A673 (cell line): ENCODE measurements at regions not wholly inside any gene's neighbourhood (a gene's known extent, or its start where the extent isn't known, plus 50 kb on each side); places are given as distances from the start of the nearest gene placed in this dataset.

ENCODE experiments used
- BruUV-seq: library from RNA; stranded (reverse); fragments of 400-500 nt; replicated peaks from 2 replicates; lab custom pipeline; 2021; lab: Mats Ljungman, UMichigan
- CTCF ChIA-PET: fragments of 300-600 bp; sonication (Branson Sonifier 250); formaldehyde crosslinking; loops from one replicate; lab custom pipeline; 2022; ENCODE audit warnings: antibody characterized with exemption; lab: Charles Lee
- POLR2A ChIA-PET: fragments of 300-600 bp; sonication (Branson Sonifier 250); formaldehyde crosslinking; loops from one replicate; lab custom pipeline; 2022; ENCODE audit warnings: antibody characterized with exemption; ENCODE audit not compliant: low non-redundant PET; lab: Charles Lee
- DNase-seq: peaks from one replicate; pipeline ENCODE4 v3.0.0-alpha.2; 2015; ENCODE audit warnings: low spot score
- H3K27ac ChIP-seq: fragments of 200-600 bp; sonication (generic); 2 replicates; pipeline ENCODE4 v1.5.1; 2016; ENCODE audit warnings: mixed run types, low read depth, mild to moderate bottlenecking, mixed read lengths, antibody characterized with exemption, low read length; ENCODE audit not compliant: poor library complexity, severe bottlenecking
- H3K27me3 ChIP-seq: fragments of 200-600 bp; sonication (generic); replicated peaks from 2 replicates; pipeline ENCODE4 v1.6.1; 2017; ENCODE audit warnings: mixed run types, low read depth, mild to moderate bottlenecking, mixed read lengths, antibody characterized with exemption, low read length; ENCODE audit not compliant: insufficient read depth, poor library complexity
- H3K36me3 ChIP-seq: fragments of 200-600 bp; sonication (generic); 2 replicates; pipeline ENCODE4 v1.6.1; 2016; ENCODE audit warnings: mixed run types, mild to moderate bottlenecking, mixed read lengths, antibody characterized with exemption, low read length; ENCODE audit not compliant: insufficient read depth, poor library complexity, severe bottlenecking
- H3K4me1 ChIP-seq: fragments of 200-600 bp; sonication (generic); 2 replicates; pipeline ENCODE4 v1.6.1; 2017; ENCODE audit warnings: mixed run types, mild to moderate bottlenecking, mixed read lengths, antibody characterized with exemption, low read length; ENCODE audit not compliant: insufficient read depth, poor library complexity, severe bottlenecking
- H3K4me3 ChIP-seq: fragments of 200-600 bp; sonication (generic); 2 replicates; pipeline ENCODE4 v1.5.1; 2016; ENCODE audit warnings: low read depth, mixed run types, mild to moderate bottlenecking, mixed read lengths, low read length; ENCODE audit not compliant: poor library complexity, severe bottlenecking
- H3K9me3 ChIP-seq: fragments of 200-600 bp; sonication (generic); 2 replicates; pipeline ENCODE4 v1.6.1; 2016; ENCODE audit warnings: mixed run types, low read depth, mild to moderate bottlenecking, mixed read lengths, antibody characterized with exemption, low read length; ENCODE audit not compliant: poor library complexity, severe bottlenecking
- EZH2 ChIP-seq: fragments of 200-600 bp; sonication (generic); IDR thresholded peaks from 2 replicates; pipeline ENCODE4 v1.6.1; 2017; ENCODE audit warnings: borderline replicate concordance, low read depth, mild to moderate bottlenecking, mixed read lengths, antibody characterized with exemption, low read length; ENCODE audit not compliant: poor library complexity, severe bottlenecking
- intact Hi-C: fragments of 100-400 bp; cut with micrococcal nuclease; formaldehyde crosslinking; loops from one replicate; pipeline ENCODE4 v1.10.0; 2022; ENCODE audit not compliant: unreplicated experiment
- TF ChIP-seq, protein P1 (sequence below): fragments of 300-800, 200-600 bp; sonication (generic); conservative IDR thresholded peaks from 2 replicates; pipeline ENCODE4 v1.5.1; 2017; ENCODE audit warnings: low read depth, mild to moderate bottlenecking, antibody characterized with exemption, low read length, moderate library complexity, mixed read lengths

DNA sequence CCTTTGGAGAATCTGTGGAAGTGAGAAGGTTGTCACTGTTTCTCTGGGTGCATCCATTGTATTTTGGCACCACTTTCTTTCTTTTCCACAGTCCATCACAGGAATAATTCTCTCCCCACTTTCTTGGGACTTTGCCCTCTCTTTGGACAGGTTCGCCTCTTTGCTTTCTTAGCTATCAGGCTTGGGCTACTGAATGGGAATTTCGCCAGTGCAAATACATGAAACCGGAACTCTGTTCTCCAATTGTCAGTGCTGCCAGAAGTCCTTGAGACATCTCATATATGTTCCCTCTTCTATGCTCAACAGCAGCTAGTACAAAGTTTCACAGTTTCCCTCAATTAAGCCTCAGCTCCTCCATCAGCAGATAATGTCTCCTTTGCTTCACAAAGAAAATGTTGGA lies 76.2 kb downstream of the NABP1 start:
- ChIA-PET CTCF (no interaction called here), POLR2A (no interaction called here)
- intact Hi-C loops, result no loop called here
- Histone ChIP-seq H3K36me3 (no peaks in the 10 kb centered on the region), H3K9me3 (no peaks in the 10 kb centered on the region), H3K4me1 (peaks cover 6% of the 10 kb centered on the region), H3K4me3 (no peak overlapping the region), H3K27me3 (no peaks in the 10 kb centered on the region), H3K27ac (no peak overlapping the region)
- no peak for DNase-seq
- no TSS peak for BruUV-seq
- TF ChIP-seq EZH2, result no peak
- TF ChIP-seq, protein P1, sequence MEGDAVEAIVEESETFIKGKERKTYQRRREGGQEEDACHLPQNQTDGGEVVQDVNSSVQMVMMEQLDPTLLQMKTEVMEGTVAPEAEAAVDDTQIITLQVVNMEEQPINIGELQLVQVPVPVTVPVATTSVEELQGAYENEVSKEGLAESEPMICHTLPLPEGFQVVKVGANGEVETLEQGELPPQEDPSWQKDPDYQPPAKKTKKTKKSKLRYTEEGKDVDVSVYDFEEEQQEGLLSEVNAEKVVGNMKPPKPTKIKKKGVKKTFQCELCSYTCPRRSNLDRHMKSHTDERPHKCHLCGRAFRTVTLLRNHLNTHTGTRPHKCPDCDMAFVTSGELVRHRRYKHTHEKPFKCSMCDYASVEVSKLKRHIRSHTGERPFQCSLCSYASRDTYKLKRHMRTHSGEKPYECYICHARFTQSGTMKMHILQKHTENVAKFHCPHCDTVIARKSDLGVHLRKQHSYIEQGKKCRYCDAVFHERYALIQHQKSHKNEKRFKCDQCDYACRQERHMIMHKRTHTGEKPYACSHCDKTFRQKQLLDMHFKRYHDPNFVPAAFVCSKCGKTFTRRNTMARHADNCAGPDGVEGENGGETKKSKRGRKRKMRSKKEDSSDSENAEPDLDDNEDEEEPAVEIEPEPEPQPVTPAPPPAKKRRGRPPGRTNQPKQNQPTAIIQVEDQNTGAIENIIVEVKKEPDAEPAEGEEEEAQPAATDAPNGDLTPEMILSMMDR, result no peak

DNA sequence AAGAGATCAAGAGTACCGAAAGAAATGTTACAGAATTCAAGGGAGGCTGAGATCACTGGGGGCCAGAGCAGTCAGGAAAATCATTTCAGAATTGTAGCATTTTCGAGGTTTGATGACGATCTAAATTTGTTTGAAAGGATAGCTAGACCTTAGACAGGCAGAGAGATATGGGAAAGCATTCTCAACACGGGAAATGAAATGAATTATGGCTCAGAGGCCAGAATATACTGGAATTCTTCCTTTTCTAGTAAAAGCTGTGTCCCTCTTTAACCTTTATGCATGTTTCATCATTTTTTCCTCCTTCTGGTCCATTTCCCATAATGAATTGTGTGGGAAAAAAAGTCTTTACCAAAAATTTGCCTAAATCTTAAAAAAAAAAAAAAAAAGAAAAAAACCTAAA lies 78.8 kb downstream of the NABP1 start:
- no TSS peak for BruUV-seq
- POLR2A ChIA-PET, result no interaction called here
- Histone ChIP-seq H3K27ac (no peak overlapping the region), H3K27me3 (no peaks in the 10 kb centered on the region), H3K9me3 (no peaks in the 10 kb centered on the region), H3K4me3 (no peak overlapping the region), H3K4me1 (peaks cover 6% of the 10 kb centered on the region), H3K36me3 (no peaks in the 10 kb centered on the region)
- CTCF ChIA-PET, result interaction anchor here (1.0 kb wide), 1 partner anchor 406 kb away, joined by 3 read pairs; no protein-coding TSS in a partner anchor
- no peak for DNase-seq
- TF ChIP-seq, protein P1, result no peak
- TF ChIP-seq EZH2, result no peak
- intact Hi-C loops, result no loop called here

DNA sequence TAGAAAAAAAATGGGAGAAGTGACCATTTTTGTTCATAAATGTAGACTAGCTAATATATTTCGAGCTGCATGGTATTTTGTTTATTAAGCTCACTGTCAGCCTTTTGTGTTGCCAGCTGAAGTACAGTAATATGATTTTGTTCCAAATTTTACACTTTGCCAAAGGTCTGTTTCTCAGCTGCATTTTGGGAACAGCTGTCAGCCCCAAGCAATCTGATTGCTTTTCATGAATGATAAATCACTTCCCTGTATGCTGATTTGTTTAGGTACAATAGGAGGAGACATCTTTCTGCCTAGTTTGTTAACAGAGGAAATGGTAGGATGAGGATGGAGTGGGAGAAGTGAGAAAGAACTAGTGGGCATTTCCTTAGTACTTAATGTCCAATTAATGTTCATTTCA lies 79.3 kb downstream of the NABP1 start:
- POLR2A ChIA-PET, result no interaction called here
- DNase-seq, result no peak

More for the DNA sequence above, 79.3 kb downstream of the NABP1 start:
- Histone ChIP-seq H3K9me3 (no peaks in the 10 kb centered on the region), H3K4me1 (peaks cover 6% of the 10 kb centered on the region), H3K4me3 (no peak overlapping the region), H3K36me3 (no peaks in the 10 kb centered on the region), H3K27ac (no peak overlapping the region), H3K27me3 (no peaks in the 10 kb centered on the region)
- no peak for TF ChIP-seq EZH2
- TF ChIP-seq, protein P1, result no peak
- CTCF ChIA-PET, result interaction anchor here (1.0 to 2.0 kb wide), 2 partner anchors 405 kb away, joined by 3 to 6 read pairs; no protein-coding TSS in a partner anchor
- no TSS peak for BruUV-seq
- intact Hi-C loops, result no loop called here
